ENCODE measurements at regions not wholly inside any gene's neighbourhood (a gene's known extent, or its start where the extent isn't known, plus 50 kb on each side); places are given as distances from the start of the nearest gene placed in this dataset.

- TF ChIP-seq CTCF (IDR thresholded peaks at IDR 0.05) (no peak), POLR2AphosphoS5 (IDR thresholded peaks at IDR 0.05) (no peak), POLR2A (IDR thresholded peaks at IDR 0.05) (no peak)
These were observed 542.6 kb downstream of the ZBBX start for GRCh38 chr3:166837535-166837934.

Measured in gastroesophageal sphincter (tissue), 3 donors.